T-helper 9 cell (primary cell): ENCODE measurements at regions not wholly inside any gene's neighbourhood (a gene's known extent, or its start where the extent isn't known, plus 50 kb on each side); places are given as distances from the start of the nearest gene placed in this dataset.

ENCODE experiments used
- DNase-seq: peaks from one replicate; pipeline ENCODE4 v3.0.0-alpha.2; 2020

GRCh38 chr13:22103046-22104027 is 432.5 kb downstream of the FGF9 start:
- no peak for DNase-seq

GRCh38 chr13:22106058-22106457 is 435.2 kb downstream of the FGF9 start:
- no peak for DNase-seq

- DNase-seq, result no peak
These were observed 436.7 kb downstream of the FGF9 start for GRCh38 chr13:22107549-22107948.

GRCh38 chr13:22108283-22108942 is 437.5 kb downstream of the FGF9 start:
- DNase-seq, result no peak

GRCh38 chr13:22108979-22109378 is 438.1 kb downstream of the FGF9 start:
- DNase-seq, result no peak

- no peak for DNase-seq
These were observed 439.5 kb downstream of the FGF9 start for GRCh38 chr13:22110368-22110767.

- DNase-seq, result no peak
These were observed 440.4 kb downstream of the FGF9 start for GRCh38 chr13:22111152-22111783.

- DNase-seq, result no peak
These were observed 441.1 kb downstream of the FGF9 start for GRCh38 chr13:22111961-22112360.

- DNase-seq, result no peak
These were observed 442.3 kb downstream of the FGF9 start for GRCh38 chr13:22112956-22113745.

- no peak for DNase-seq
These were observed 443.9 kb downstream of the FGF9 start for GRCh38 chr13:22114630-22115311.

GRCh38 chr13:22118158-22118557 is 447.3 kb downstream of the FGF9 start:
- DNase-seq, result no peak

GRCh38 chr13:22120646-22121045 is 449.8 kb downstream of the FGF9 start:
- DNase-seq, result no peak

GRCh38 chr13:22121146-22121739 is 450.4 kb downstream of the FGF9 start:
- DNase-seq, result no peak

GRCh38 chr13:22126433-22127021 is 455.7 kb downstream of the FGF9 start:
- no peak for DNase-seq

- no peak for DNase-seq
These were observed 456.6 kb downstream of the FGF9 start for GRCh38 chr13:22127277-22128164.

GRCh38 chr13:22128441-22129408 is 457.9 kb downstream of the FGF9 start:
- DNase-seq, result no peak

- no peak for DNase-seq
These were observed 459.4 kb downstream of the FGF9 start for GRCh38 chr13:22130254-22130653.

GRCh38 chr13:22134261-22134660 is 463.4 kb downstream of the FGF9 start:
- DNase-seq, result no peak

- DNase-seq, result no peak
These were observed 464.6 kb downstream of the FGF9 start for GRCh38 chr13:22135446-22135845.
